SU-DHL-6 (cell line): ENCODE measurements at regions not wholly inside any gene's neighbourhood (a gene's known extent, or its start where the extent isn't known, plus 50 kb on each side); places are given as distances from the start of the nearest gene placed in this dataset.

Experiments used
- EZH2phosphoT487 ChIP-seq: fragments of 200-600 bp; sonication (generic), shearing (Covaris generic); conservative IDR thresholded peaks from 2 replicates; pipeline ENCODE4 v1.6.1; 2018; ENCODE audit warnings: mild to moderate bottlenecking, antibody characterized with exemption, low read length, moderate library complexity, mixed read lengths
- TF ChIP-seq, protein P1 (sequence below): fragments of 200-600 bp; sonication (generic); IDR thresholded peaks from one replicate; pipeline ENCODE4 v1.5.1; 2017; ENCODE audit warnings: antibody characterized with exemption, mild to moderate bottlenecking, low read length, moderate library complexity; ENCODE audit not compliant: insufficient read depth, poor library complexity, severe bottlenecking

DNA sequence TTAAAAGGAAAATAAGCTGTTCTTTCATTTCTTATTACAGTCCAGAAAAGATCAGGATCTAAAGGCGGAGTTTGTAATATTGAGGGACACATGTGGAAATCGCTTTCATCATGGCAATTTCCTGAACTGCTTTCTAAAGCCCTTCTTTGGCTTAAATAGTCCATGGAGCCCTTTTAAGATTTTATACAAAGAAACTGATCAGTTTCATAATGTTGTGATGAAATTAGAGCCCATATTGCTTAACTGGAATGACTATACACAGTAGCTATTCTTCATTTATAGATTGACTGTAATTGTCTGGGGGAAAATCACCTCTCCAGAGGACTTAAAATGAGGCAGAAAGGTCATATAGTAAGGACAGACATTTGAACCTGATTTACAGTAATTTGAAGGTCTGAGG is 322.2 kb downstream of the ETAA1 start:
- TF ChIP-seq, protein P1, sequence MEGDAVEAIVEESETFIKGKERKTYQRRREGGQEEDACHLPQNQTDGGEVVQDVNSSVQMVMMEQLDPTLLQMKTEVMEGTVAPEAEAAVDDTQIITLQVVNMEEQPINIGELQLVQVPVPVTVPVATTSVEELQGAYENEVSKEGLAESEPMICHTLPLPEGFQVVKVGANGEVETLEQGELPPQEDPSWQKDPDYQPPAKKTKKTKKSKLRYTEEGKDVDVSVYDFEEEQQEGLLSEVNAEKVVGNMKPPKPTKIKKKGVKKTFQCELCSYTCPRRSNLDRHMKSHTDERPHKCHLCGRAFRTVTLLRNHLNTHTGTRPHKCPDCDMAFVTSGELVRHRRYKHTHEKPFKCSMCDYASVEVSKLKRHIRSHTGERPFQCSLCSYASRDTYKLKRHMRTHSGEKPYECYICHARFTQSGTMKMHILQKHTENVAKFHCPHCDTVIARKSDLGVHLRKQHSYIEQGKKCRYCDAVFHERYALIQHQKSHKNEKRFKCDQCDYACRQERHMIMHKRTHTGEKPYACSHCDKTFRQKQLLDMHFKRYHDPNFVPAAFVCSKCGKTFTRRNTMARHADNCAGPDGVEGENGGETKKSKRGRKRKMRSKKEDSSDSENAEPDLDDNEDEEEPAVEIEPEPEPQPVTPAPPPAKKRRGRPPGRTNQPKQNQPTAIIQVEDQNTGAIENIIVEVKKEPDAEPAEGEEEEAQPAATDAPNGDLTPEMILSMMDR, result no peak
- no peak for TF ChIP-seq EZH2phosphoT487
